Activated T-helper 17 cell treated with anti-CD3 and anti-CD28 coated beads, Interleukin-2, amount 50 U/mL, for 72 hours (primary cell): ENCODE measurements at regions not wholly inside any gene's neighbourhood (a gene's known extent, or its start where the extent isn't known, plus 50 kb on each side); places are given as distances from the start of the nearest gene placed in this dataset.
"Not testable (repeated sequence)": the region's sequence is repeated elsewhere in the genome, so short reads cannot be mapped to it uniquely, and the experiment has no call there.

Experiments
- ATAC-seq: fragments of 150-1000 bp; cut with Tn5 transposase; replicated peaks from 2 replicates; pipeline ENCODE4 v1.10.0; 2021; ENCODE audit warnings: mild to moderate bottlenecking, moderate library complexity
- H3K27ac Mint-ChIP-seq: one replicate; pipeline ENCODE4 v1.8.0; 2022; ENCODE audit warnings: mixed read lengths
- H3K27me3 Mint-ChIP-seq: one replicate; pipeline ENCODE4 v1.8.0; 2022; ENCODE audit warnings: mixed read lengths
- H3K36me3 Mint-ChIP-seq: one replicate; pipeline ENCODE4 v1.8.0; 2022; ENCODE audit warnings: low read depth, mild to moderate bottlenecking, mixed read lengths
- H3K4me1 Mint-ChIP-seq: one replicate; pipeline ENCODE4 v1.8.0; 2022; ENCODE audit warnings: mixed read lengths
- H3K4me3 Mint-ChIP-seq: one replicate; pipeline ENCODE4 v1.8.0; 2022; ENCODE audit warnings: mild to moderate bottlenecking, mixed read lengths
- H3K9me3 Mint-ChIP-seq: one replicate; pipeline ENCODE4 v1.8.0; 2022; ENCODE audit warnings: mixed read lengths

- ATAC-seq, H3K36me3 Mint-ChIP-seq, H3K9me3 Mint-ChIP-seq, H3K27ac Mint-ChIP-seq, H3K4me1 Mint-ChIP-seq: not testable (repeated sequence)
- Mint-ChIP-seq H3K4me3 (peak overlapping the region; percentile 61), H3K27me3 (peaks cover 14% of the 10 kb centered on the region)
Measured at GRCh38 chr7:150047772-150048171, 174.0 kb downstream of the ATP6V0E2 start.

- not testable (repeated sequence) for H3K27ac Mint-ChIP-seq, H3K4me1 Mint-ChIP-seq, H3K9me3 Mint-ChIP-seq, H3K36me3 Mint-ChIP-seq
- ATAC-seq = peak; percentile 10
- Mint-ChIP-seq H3K27me3 (peaks cover 14% of the 10 kb centered on the region), H3K4me3 (peak overlapping the region; percentile 61)
Measured at GRCh38 chr7:150048244-150049011, 174.7 kb downstream of the ATP6V0E2 start.

- peaks cover 14% of the 10 kb centered on the region for H3K27me3 Mint-ChIP-seq
- not testable (repeated sequence) for H3K9me3 Mint-ChIP-seq, H3K27ac Mint-ChIP-seq, H3K36me3 Mint-ChIP-seq, H3K4me1 Mint-ChIP-seq
- peak overlapping the region; percentile 74 for H3K4me3 Mint-ChIP-seq
- peak; percentile 70 for ATAC-seq
Measured at GRCh38 chr7:150049012-150049655, 175.4 kb downstream of the ATP6V0E2 start.

- ATAC-seq, H3K27ac Mint-ChIP-seq, H3K4me3 Mint-ChIP-seq, H3K36me3 Mint-ChIP-seq, H3K4me1 Mint-ChIP-seq, H3K9me3 Mint-ChIP-seq: not testable (repeated sequence)
- H3K27me3 Mint-ChIP-seq = peaks cover 14% of the 10 kb centered on the region
Measured at GRCh38 chr7:150053396-150053795, 179.6 kb downstream of the ATP6V0E2 start.

- H3K4me3 Mint-ChIP-seq, H3K36me3 Mint-ChIP-seq, H3K27ac Mint-ChIP-seq, H3K4me1 Mint-ChIP-seq, H3K9me3 Mint-ChIP-seq, ATAC-seq: not testable (repeated sequence)
- H3K27me3 Mint-ChIP-seq = peaks cover 12% of the 10 kb centered on the region
Measured at GRCh38 chr7:150054242-150054641, 180.5 kb downstream of the ATP6V0E2 start.

GRCh38 chr7:150060259-150061221 lies 186.8 kb downstream of the ATP6V0E2 start:
- not testable (repeated sequence) for H3K27ac Mint-ChIP-seq, H3K4me3 Mint-ChIP-seq, H3K27me3 Mint-ChIP-seq, H3K9me3 Mint-ChIP-seq, H3K36me3 Mint-ChIP-seq, H3K4me1 Mint-ChIP-seq
- ATAC-seq = peak; percentile 100

- not testable (repeated sequence) for H3K27ac Mint-ChIP-seq, H3K27me3 Mint-ChIP-seq, H3K36me3 Mint-ChIP-seq, H3K4me3 Mint-ChIP-seq, H3K4me1 Mint-ChIP-seq, ATAC-seq, H3K9me3 Mint-ChIP-seq
Measured at GRCh38 chr7:150063195-150063594, 189.4 kb downstream of the ATP6V0E2 start.

GRCh38 chr7:150069555-150070313 lies 196.0 kb downstream of the ATP6V0E2 start:
- not testable (repeated sequence) for H3K4me1 Mint-ChIP-seq, H3K27ac Mint-ChIP-seq, H3K4me3 Mint-ChIP-seq, H3K36me3 Mint-ChIP-seq, H3K9me3 Mint-ChIP-seq, H3K27me3 Mint-ChIP-seq, ATAC-seq

GRCh38 chr7:150077543-150077942 lies 203.8 kb downstream of the ATP6V0E2 start:
- not testable (repeated sequence) for H3K4me1 Mint-ChIP-seq, ATAC-seq, H3K27me3 Mint-ChIP-seq, H3K27ac Mint-ChIP-seq, H3K36me3 Mint-ChIP-seq, H3K4me3 Mint-ChIP-seq, H3K9me3 Mint-ChIP-seq

GRCh38 chr7:150081865-150082264 lies 208.1 kb downstream of the ATP6V0E2 start:
- not testable (repeated sequence) for H3K27me3 Mint-ChIP-seq, H3K9me3 Mint-ChIP-seq, H3K4me3 Mint-ChIP-seq, H3K27ac Mint-ChIP-seq, ATAC-seq, H3K4me1 Mint-ChIP-seq, H3K36me3 Mint-ChIP-seq

- H3K4me3 Mint-ChIP-seq, H3K27me3 Mint-ChIP-seq, H3K4me1 Mint-ChIP-seq, H3K9me3 Mint-ChIP-seq, ATAC-seq, H3K36me3 Mint-ChIP-seq, H3K27ac Mint-ChIP-seq: not testable (repeated sequence)
Measured at GRCh38 chr7:150084724-150085123, 211.0 kb downstream of the ATP6V0E2 start.

GRCh38 chr7:150087478-150087877 lies 213.7 kb downstream of the ATP6V0E2 start:
- not testable (repeated sequence) for H3K36me3 Mint-ChIP-seq, H3K4me1 Mint-ChIP-seq, H3K27me3 Mint-ChIP-seq, H3K9me3 Mint-ChIP-seq, ATAC-seq, H3K4me3 Mint-ChIP-seq, H3K27ac Mint-ChIP-seq

- not testable (repeated sequence) for H3K4me1 Mint-ChIP-seq, H3K9me3 Mint-ChIP-seq, ATAC-seq, H3K27me3 Mint-ChIP-seq, H3K4me3 Mint-ChIP-seq, H3K27ac Mint-ChIP-seq, H3K36me3 Mint-ChIP-seq
Measured at GRCh38 chr7:150089139-150089538, 215.4 kb downstream of the ATP6V0E2 start.

- H3K9me3 Mint-ChIP-seq, H3K36me3 Mint-ChIP-seq, H3K27me3 Mint-ChIP-seq, H3K4me3 Mint-ChIP-seq, H3K4me1 Mint-ChIP-seq, ATAC-seq, H3K27ac Mint-ChIP-seq: not testable (repeated sequence)
Measured at GRCh38 chr7:150090776-150091175, 217.0 kb downstream of the ATP6V0E2 start.
